B cell (primary cell): ENCODE measurements at regions not wholly inside any gene's neighbourhood (a gene's known extent, or its start where the extent isn't known, plus 50 kb on each side); places are given as distances from the start of the nearest gene placed in this dataset.

Experiments used
- EZH2 ChIP-seq: IDR thresholded peaks from 2 replicates; pipeline ENCODE4 v1.6.1; 2012; ENCODE audit warnings: borderline replicate concordance, low read depth, mild to moderate bottlenecking, moderate library complexity, low read length; ENCODE audit not compliant: insufficient read depth, poor library complexity, severe bottlenecking
- TF ChIP-seq, protein P1 (sequence below): fragments of 200-600 bp; IDR thresholded peaks from one replicate; pipeline ENCODE4 v1.8.0; 2022; ENCODE audit warnings: antibody characterized with exemption, mild to moderate bottlenecking

DNA sequence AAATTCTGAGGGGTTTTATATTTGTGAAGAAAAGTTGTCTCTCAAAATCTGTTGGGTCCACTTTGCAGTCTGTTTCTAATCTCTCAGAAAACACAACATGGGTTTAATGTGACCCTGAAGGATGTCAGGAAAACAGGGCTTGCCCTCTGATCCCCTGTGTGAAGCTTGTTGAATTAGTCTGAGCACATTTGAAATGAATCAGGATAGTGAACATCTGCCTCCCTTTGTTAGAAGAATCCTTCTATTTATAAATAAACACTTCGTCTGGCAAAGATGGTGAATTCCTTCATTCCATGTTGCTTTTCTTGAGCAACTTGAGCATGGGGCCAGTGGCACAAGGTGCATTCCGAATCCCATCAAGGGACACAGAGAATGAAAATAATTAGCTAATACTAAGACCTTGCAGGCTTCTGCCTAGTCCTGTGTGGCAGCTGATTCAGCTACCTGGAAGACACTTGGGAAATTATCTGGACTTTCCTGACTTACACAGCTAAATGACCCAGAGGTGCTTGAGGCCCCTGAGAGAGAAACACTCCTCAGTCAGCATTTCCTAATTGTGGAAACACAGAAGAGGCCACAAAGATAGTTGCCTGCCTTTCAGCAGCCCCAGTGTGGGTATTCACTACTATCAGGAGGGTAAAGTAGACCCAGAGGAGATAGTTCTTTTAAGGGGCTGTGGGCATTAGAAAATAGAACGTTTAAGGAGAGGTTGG lies 305.5 kb downstream of the C7orf25 start:
- TF ChIP-seq, protein P1, sequence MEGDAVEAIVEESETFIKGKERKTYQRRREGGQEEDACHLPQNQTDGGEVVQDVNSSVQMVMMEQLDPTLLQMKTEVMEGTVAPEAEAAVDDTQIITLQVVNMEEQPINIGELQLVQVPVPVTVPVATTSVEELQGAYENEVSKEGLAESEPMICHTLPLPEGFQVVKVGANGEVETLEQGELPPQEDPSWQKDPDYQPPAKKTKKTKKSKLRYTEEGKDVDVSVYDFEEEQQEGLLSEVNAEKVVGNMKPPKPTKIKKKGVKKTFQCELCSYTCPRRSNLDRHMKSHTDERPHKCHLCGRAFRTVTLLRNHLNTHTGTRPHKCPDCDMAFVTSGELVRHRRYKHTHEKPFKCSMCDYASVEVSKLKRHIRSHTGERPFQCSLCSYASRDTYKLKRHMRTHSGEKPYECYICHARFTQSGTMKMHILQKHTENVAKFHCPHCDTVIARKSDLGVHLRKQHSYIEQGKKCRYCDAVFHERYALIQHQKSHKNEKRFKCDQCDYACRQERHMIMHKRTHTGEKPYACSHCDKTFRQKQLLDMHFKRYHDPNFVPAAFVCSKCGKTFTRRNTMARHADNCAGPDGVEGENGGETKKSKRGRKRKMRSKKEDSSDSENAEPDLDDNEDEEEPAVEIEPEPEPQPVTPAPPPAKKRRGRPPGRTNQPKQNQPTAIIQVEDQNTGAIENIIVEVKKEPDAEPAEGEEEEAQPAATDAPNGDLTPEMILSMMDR: no peak
- TF ChIP-seq EZH2: no peak
